Activated naive CD8-positive, alpha-beta T cell treated with anti-CD3 and anti-CD28 coated beads, Interleukin-2, amount 10 ng/mL, durations not matched to agents 7 days and 5 days (primary cell): ENCODE measurements at regions not wholly inside any gene's neighbourhood (a gene's known extent, or its start where the extent isn't known, plus 50 kb on each side); places are given as distances from the start of the nearest gene placed in this dataset.

Experiments
- ATAC-seq: fragments of 150-1000 bp; cut with Tn5 transposase; one replicate; pipeline ENCODE4 v1.10.0; 2021; ENCODE audit warnings: low read depth, moderate library complexity
- POLR2A ChIA-PET: fragments of 350-600 bp; sonication (Branson Sonifier 250); formaldehyde crosslinking; loops from one replicate; lab custom pipeline; 2021; ENCODE audit warnings: antibody characterized with exemption; lab: Charles Lee
- DNase-seq: peaks from one replicate; pipeline ENCODE4 v3.0.0; 2021
- H3K27ac Mint-ChIP-seq: one replicate; pipeline ENCODE4 v1.8.0; 2022; ENCODE audit warnings: mild to moderate bottlenecking, mixed read lengths
- H3K27me3 Mint-ChIP-seq: one replicate; pipeline ENCODE4 v1.8.0; 2022; ENCODE audit warnings: mild to moderate bottlenecking, moderate library complexity, mixed read lengths
- H3K36me3 Mint-ChIP-seq: one replicate; pipeline ENCODE4 v1.8.0; 2021; ENCODE audit warnings: mild to moderate bottlenecking, mixed read lengths
- H3K4me1 Mint-ChIP-seq: one replicate; pipeline ENCODE4 v1.8.0; 2021; ENCODE audit warnings: mixed read lengths
- H3K4me3 Mint-ChIP-seq: one replicate; pipeline ENCODE4 v1.8.0; 2022; ENCODE audit warnings: mild to moderate bottlenecking, moderate library complexity, mixed read lengths
- H3K9me3 Mint-ChIP-seq: one replicate; pipeline ENCODE4 v1.8.0; 2021; ENCODE audit warnings: mixed read lengths

- Mint-ChIP-seq H3K27ac (no peak overlapping the region), H3K9me3 (no peaks in the 10 kb centered on the region), H3K36me3 (no peaks in the 10 kb centered on the region), H3K4me3 (no peak overlapping the region), H3K4me1 (no peaks in the 10 kb centered on the region), H3K27me3 (no peaks in the 10 kb centered on the region)
- POLR2A ChIA-PET: no interaction called here
- ATAC-seq (no peak), DNase-seq (no peak)
These were observed 343.0 kb downstream of the GLRX3 start for GRCh38 chr10:130479146-130479545.

GRCh38 chr10:130479926-130480325 lies 343.7 kb downstream of the GLRX3 start:
- ATAC-seq (no peak), DNase-seq (no peak)
- no peak overlapping the region for H3K4me3 Mint-ChIP-seq
- H3K9me3 Mint-ChIP-seq: no peaks in the 10 kb centered on the region
- H3K4me1 Mint-ChIP-seq: no peaks in the 10 kb centered on the region
- H3K27ac Mint-ChIP-seq: no peak overlapping the region
- no peaks in the 10 kb centered on the region for H3K36me3 Mint-ChIP-seq
- POLR2A ChIA-PET: no interaction called here
- no peaks in the 10 kb centered on the region for H3K27me3 Mint-ChIP-seq

- Mint-ChIP-seq H3K4me3 (no peak overlapping the region), H3K9me3 (no peaks in the 10 kb centered on the region), H3K36me3 (no peaks in the 10 kb centered on the region), H3K27me3 (no peaks in the 10 kb centered on the region), H3K4me1 (no peaks in the 10 kb centered on the region), H3K27ac (no peak overlapping the region)
- ATAC-seq (no peak), DNase-seq (no peak)
- POLR2A ChIA-PET: no interaction called here
These were observed 344.3 kb downstream of the GLRX3 start for GRCh38 chr10:130480491-130480890.

GRCh38 chr10:130481076-130481930 lies 345.1 kb downstream of the GLRX3 start:
- Mint-ChIP-seq H3K36me3 (no peaks in the 10 kb centered on the region), H3K4me3 (no peak overlapping the region), H3K4me1 (no peaks in the 10 kb centered on the region), H3K27me3 (no peaks in the 10 kb centered on the region), H3K27ac (no peak overlapping the region), H3K9me3 (no peaks in the 10 kb centered on the region)
- ATAC-seq (no peak), DNase-seq (no peak)
- POLR2A ChIA-PET: no interaction called here

GRCh38 chr10:130481936-130482335 lies 345.7 kb downstream of the GLRX3 start:
- no peaks in the 10 kb centered on the region for H3K27me3 Mint-ChIP-seq
- POLR2A ChIA-PET: no interaction called here
- no peak for DNase-seq
- H3K36me3 Mint-ChIP-seq: no peaks in the 10 kb centered on the region
- H3K9me3 Mint-ChIP-seq: no peaks in the 10 kb centered on the region
- no peaks in the 10 kb centered on the region for H3K4me1 Mint-ChIP-seq
- no peak for ATAC-seq
- no peak overlapping the region for H3K27ac Mint-ChIP-seq
- no peak overlapping the region for H3K4me3 Mint-ChIP-seq

GRCh38 chr10:130483691-130484467 lies 347.7 kb downstream of the GLRX3 start:
- no peaks in the 10 kb centered on the region for H3K9me3 Mint-ChIP-seq
- ATAC-seq (no peak), DNase-seq (no peak)
- H3K27me3 Mint-ChIP-seq: no peaks in the 10 kb centered on the region
- H3K4me1 Mint-ChIP-seq: no peaks in the 10 kb centered on the region
- POLR2A ChIA-PET: no interaction called here
- no peak overlapping the region for H3K4me3 Mint-ChIP-seq
- H3K36me3 Mint-ChIP-seq: no peaks in the 10 kb centered on the region
- H3K27ac Mint-ChIP-seq: no peak overlapping the region

GRCh38 chr10:130484468-130485180 lies 348.4 kb downstream of the GLRX3 start:
- DNase-seq: no peak
- Mint-ChIP-seq H3K4me1 (no peaks in the 10 kb centered on the region), H3K27ac (no peak overlapping the region), H3K36me3 (no peaks in the 10 kb centered on the region), H3K27me3 (no peaks in the 10 kb centered on the region), H3K4me3 (no peak overlapping the region), H3K9me3 (no peaks in the 10 kb centered on the region)
- no peak for ATAC-seq
- POLR2A ChIA-PET: no interaction called here

GRCh38 chr10:130485236-130485957 lies 349.2 kb downstream of the GLRX3 start:
- no peaks in the 10 kb centered on the region for H3K27me3 Mint-ChIP-seq
- POLR2A ChIA-PET: no interaction called here
- no peak for ATAC-seq

GRCh38 chr10:130485958-130486895 lies 350.0 kb downstream of the GLRX3 start:
- DNase-seq: no peak
- Mint-ChIP-seq H3K4me1 (no peaks in the 10 kb centered on the region), H3K4me3 (no peak overlapping the region), H3K9me3 (no peaks in the 10 kb centered on the region), H3K36me3 (no peaks in the 10 kb centered on the region), H3K27me3 (no peaks in the 10 kb centered on the region), H3K27ac (no peak overlapping the region)
- POLR2A ChIA-PET: no interaction called here
- ATAC-seq: no peak

More at GRCh38 chr10:130485236-130485957, 349.2 kb downstream of the GLRX3 start:
- no peaks in the 10 kb centered on the region for H3K4me1 Mint-ChIP-seq
- H3K27ac Mint-ChIP-seq: no peak overlapping the region
- no peak for DNase-seq
- H3K9me3 Mint-ChIP-seq: no peaks in the 10 kb centered on the region
- H3K36me3 Mint-ChIP-seq: no peaks in the 10 kb centered on the region
- H3K4me3 Mint-ChIP-seq: no peak overlapping the region

- no peaks in the 10 kb centered on the region for H3K4me1 Mint-ChIP-seq
- no peak overlapping the region for H3K4me3 Mint-ChIP-seq
- H3K27me3 Mint-ChIP-seq: no peaks in the 10 kb centered on the region
- no peaks in the 10 kb centered on the region for H3K9me3 Mint-ChIP-seq
- POLR2A ChIA-PET: no interaction called here
- no peaks in the 10 kb centered on the region for H3K36me3 Mint-ChIP-seq
- no peak for DNase-seq
- no peak overlapping the region for H3K27ac Mint-ChIP-seq
- ATAC-seq: no peak
These were observed 350.7 kb downstream of the GLRX3 start for GRCh38 chr10:130486906-130487305.

- Mint-ChIP-seq H3K4me3 (no peak overlapping the region), H3K9me3 (no peaks in the 10 kb centered on the region), H3K27ac (no peak overlapping the region), H3K4me1 (no peaks in the 10 kb centered on the region), H3K27me3 (no peaks in the 10 kb centered on the region), H3K36me3 (no peaks in the 10 kb centered on the region)
- DNase-seq (no peak), ATAC-seq (no peak)
- POLR2A ChIA-PET: no interaction called here
These were observed 351.4 kb downstream of the GLRX3 start for GRCh38 chr10:130487566-130487965.

GRCh38 chr10:130489891-130490290 lies 353.7 kb downstream of the GLRX3 start:
- Mint-ChIP-seq H3K36me3 (no peaks in the 10 kb centered on the region), H3K4me1 (no peaks in the 10 kb centered on the region), H3K9me3 (no peaks in the 10 kb centered on the region), H3K27ac (no peak overlapping the region), H3K4me3 (no peak overlapping the region), H3K27me3 (no peaks in the 10 kb centered on the region)
- DNase-seq: no peak
- ATAC-seq: no peak
- POLR2A ChIA-PET: no interaction called here
